ENCODE measurements at regions not wholly inside any gene's neighbourhood (a gene's known extent, or its start where the extent isn't known, plus 50 kb on each side); places are given as distances from the start of the nearest gene placed in this dataset.

DNA sequence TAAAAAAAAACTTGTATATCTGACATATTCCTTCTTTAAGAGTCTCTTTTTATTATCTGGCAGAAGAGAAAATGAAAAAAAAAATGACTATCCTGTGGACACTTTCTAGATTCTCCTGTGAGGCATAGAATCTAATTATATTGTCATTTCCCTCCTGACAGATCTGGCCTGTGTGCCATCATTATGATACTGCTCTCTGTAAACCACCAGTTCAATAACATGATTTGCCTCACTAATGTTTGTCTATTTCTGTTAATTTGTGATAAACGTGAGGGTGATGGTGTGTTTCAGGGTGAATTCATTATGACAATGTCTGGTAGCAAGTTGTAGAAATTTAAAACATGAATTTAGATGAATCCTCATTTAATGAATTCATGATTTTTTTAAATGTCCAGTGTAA lies 844.5 kb upstream of the ADGRB3 start:
- TF ChIP-seq, protein P1, sequence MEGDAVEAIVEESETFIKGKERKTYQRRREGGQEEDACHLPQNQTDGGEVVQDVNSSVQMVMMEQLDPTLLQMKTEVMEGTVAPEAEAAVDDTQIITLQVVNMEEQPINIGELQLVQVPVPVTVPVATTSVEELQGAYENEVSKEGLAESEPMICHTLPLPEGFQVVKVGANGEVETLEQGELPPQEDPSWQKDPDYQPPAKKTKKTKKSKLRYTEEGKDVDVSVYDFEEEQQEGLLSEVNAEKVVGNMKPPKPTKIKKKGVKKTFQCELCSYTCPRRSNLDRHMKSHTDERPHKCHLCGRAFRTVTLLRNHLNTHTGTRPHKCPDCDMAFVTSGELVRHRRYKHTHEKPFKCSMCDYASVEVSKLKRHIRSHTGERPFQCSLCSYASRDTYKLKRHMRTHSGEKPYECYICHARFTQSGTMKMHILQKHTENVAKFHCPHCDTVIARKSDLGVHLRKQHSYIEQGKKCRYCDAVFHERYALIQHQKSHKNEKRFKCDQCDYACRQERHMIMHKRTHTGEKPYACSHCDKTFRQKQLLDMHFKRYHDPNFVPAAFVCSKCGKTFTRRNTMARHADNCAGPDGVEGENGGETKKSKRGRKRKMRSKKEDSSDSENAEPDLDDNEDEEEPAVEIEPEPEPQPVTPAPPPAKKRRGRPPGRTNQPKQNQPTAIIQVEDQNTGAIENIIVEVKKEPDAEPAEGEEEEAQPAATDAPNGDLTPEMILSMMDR (conservative IDR thresholded peaks at IDR 0.05) = no peak
- no peak for TF ChIP-seq EZH2 (IDR thresholded peaks at IDR 0.05; ENCODE audit: low read depth)

Measured in PC-9 (cell line).